ENCODE measurements at regions not wholly inside any gene's neighbourhood (a gene's known extent, or its start where the extent isn't known, plus 50 kb on each side); places are given as distances from the start of the nearest gene placed in this dataset.

- CTCF ChIA-PET, result interaction anchor here (1.1 kb wide), 1 partner anchor 97 kb away, joined by 3 read pairs; no protein-coding TSS in a partner anchor
- Histone ChIP-seq H3K27ac (ENCODE audit: low read depth in 2 of 2, low read length in 1 of 2) (no peak overlapping the region), H3K36me3 (replicated peaks in 1 of 2; ENCODE audit: control insufficient read depth in 1 of 2, insufficient read depth in 2 of 2, low read length in 1 of 2) (no peaks in the 10 kb centered on the region), H3K9ac (no peak overlapping the region), H4K20me1 (ENCODE audit: insufficient read depth) (no peaks in the 10 kb centered on the region), H3F3A (replicated peaks; ENCODE audit: insufficient read depth) (no peaks in the 10 kb centered on the region), H3K4me2 (no peak overlapping the region), H3K4me1 (ENCODE audit: control insufficient read depth in 1 of 2, insufficient read depth in 2 of 2, low read depth in 1 of 2, low read length in 1 of 2) (peaks cover 0 to 8% of the 10 kb centered on the region in 2 experiments; a peak in 1 of 4 replicates), H3K9me3 (no peaks in the 10 kb centered on the region), H3K9me2 (no peaks in the 10 kb centered on the region), H2AFZ (ENCODE audit: low read depth) (no peak overlapping the region), H3K4me3 (ENCODE audit: low read depth in 2 of 2, low read length in 1 of 2) (no peak overlapping the region), H3K27me3 (ENCODE audit: insufficient read depth) (no peaks in the 10 kb centered on the region), H3K79me2 (ENCODE audit: insufficient read depth) (no peaks in the 10 kb centered on the region)
- DNase-seq, result no peak
- 39% methylated on average over 9 of the region's 11 CpGs for WGBS (ENCODE audit: low lambda C conversion rate)
- POLR2A ChIA-PET, result no interaction called here
- TF ChIP-seq RFX5 (IDR thresholded peaks at IDR 0.05; ENCODE audit: low read length) (no peak), FOXM1 (IDR thresholded peaks at IDR 0.05; ENCODE audit: low read depth) (no peak), JUND (IDR thresholded peaks at IDR 0.05) (no peak), GATA2 (CRISPR knock-in tag; IDR thresholded peaks at IDR 0.05) (no peak), USF1 (IDR thresholded peaks at IDR 0.05; ENCODE audit: borderline replicate concordance, low read depth) (no peak), MXI1 (IDR thresholded peaks at IDR 0.05; ENCODE audit: low read depth, low read length) (no peak), TEAD4 (IDR thresholded peaks at IDR 0.05; ENCODE audit: borderline replicate concordance, insufficient read depth) (no peak), SIN3A (IDR thresholded peaks at IDR 0.05; ENCODE audit: borderline replicate concordance, low read depth, low read length) (no peak), GABPA (IDR thresholded peaks at IDR 0.05; ENCODE audit: low read depth) (no peak), NFIC (IDR thresholded peaks at IDR 0.05; ENCODE audit: borderline replicate concordance) (no peak), YY1 (IDR thresholded peaks at IDR 0.05; ENCODE audit: low read depth) (no peak), RAD21 (IDR thresholded peaks at IDR 0.05; ENCODE audit: low read length) (no peak), EP300 (IDR thresholded peaks at IDR 0.05; ENCODE audit: borderline replicate concordance in 1 of 2, low read depth in 1 of 2, low read length in 1 of 2) (no peak), CHD2 (IDR thresholded peaks at IDR 0.05; ENCODE audit: low read length, partially characterized antibody) (no peak)
- TF ChIP-seq, protein P1, sequence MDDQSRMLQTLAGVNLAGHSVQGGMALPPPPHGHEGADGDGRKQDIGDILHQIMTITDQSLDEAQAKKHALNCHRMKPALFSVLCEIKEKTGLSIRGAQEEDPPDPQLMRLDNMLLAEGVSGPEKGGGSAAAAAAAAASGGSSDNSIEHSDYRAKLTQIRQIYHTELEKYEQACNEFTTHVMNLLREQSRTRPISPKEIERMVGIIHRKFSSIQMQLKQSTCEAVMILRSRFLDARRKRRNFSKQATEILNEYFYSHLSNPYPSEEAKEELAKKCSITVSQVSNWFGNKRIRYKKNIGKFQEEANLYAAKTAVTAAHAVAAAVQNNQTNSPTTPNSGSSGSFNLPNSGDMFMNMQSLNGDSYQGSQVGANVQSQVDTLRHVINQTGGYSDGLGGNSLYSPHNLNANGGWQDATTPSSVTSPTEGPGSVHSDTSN (IDR thresholded peaks at IDR 0.05), result no peak
- TF ChIP-seq, protein P2, sequence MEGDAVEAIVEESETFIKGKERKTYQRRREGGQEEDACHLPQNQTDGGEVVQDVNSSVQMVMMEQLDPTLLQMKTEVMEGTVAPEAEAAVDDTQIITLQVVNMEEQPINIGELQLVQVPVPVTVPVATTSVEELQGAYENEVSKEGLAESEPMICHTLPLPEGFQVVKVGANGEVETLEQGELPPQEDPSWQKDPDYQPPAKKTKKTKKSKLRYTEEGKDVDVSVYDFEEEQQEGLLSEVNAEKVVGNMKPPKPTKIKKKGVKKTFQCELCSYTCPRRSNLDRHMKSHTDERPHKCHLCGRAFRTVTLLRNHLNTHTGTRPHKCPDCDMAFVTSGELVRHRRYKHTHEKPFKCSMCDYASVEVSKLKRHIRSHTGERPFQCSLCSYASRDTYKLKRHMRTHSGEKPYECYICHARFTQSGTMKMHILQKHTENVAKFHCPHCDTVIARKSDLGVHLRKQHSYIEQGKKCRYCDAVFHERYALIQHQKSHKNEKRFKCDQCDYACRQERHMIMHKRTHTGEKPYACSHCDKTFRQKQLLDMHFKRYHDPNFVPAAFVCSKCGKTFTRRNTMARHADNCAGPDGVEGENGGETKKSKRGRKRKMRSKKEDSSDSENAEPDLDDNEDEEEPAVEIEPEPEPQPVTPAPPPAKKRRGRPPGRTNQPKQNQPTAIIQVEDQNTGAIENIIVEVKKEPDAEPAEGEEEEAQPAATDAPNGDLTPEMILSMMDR (IDR thresholded peaks at IDR 0.05), result no peak
- TF ChIP-seq, protein P3, sequence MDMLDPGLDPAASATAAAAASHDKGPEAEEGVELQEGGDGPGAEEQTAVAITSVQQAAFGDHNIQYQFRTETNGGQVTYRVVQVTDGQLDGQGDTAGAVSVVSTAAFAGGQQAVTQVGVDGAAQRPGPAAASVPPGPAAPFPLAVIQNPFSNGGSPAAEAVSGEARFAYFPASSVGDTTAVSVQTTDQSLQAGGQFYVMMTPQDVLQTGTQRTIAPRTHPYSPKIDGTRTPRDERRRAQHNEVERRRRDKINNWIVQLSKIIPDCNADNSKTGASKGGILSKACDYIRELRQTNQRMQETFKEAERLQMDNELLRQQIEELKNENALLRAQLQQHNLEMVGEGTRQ (IDR thresholded peaks at IDR 0.05; ENCODE audit: borderline replicate concordance, low read depth, low read length), result no peak
Measured at GRCh38 chr10:43959364-43960134, 310.9 kb upstream of the ZNF32 start.
